ENCODE measurements at regions not wholly inside any gene's neighbourhood (a gene's known extent, or its start where the extent isn't known, plus 50 kb on each side); places are given as distances from the start of the nearest gene placed in this dataset.

DNA sequence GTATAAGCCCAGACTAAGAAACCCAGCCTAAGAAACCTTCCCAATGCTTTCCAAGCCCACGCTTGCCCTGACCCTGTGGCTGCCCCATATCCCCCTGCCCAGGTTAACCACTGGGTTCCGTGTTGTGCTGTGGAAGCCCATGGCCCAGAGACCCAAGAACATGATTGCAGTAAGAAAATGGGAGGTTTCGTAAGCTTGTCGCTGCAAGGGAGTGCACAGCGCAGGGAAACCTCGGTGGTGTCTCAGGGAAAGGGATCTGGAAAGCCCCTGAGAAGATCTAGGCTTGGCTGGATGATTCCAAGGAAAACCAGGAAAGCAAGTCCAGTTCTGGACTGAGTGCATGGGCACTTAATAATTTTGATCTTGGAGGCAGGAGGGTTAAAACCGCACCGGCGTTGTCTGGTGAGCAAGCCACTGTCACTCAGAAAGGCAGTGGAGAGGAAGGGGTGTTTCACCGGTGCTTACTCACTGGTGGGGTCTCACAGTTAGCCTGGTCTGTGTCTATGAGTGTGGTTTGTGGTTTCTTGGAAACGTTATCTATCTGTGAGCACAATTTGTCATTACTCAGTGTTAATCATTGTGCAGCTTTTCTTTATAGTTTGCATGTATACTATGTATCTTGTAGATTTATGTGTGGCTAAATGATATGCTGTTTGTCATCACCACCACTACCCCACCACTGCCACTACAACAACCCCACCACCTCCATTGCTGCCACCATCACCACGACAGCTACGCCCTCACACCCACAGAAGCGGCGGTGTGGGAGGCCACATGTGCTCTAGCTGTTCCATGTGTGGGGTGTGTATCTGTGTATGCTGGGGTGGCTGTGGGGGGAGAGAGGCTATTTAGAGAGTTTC, 53.3 kb upstream of the PRDM11 start:
- DNase-seq: no peak

DNA sequence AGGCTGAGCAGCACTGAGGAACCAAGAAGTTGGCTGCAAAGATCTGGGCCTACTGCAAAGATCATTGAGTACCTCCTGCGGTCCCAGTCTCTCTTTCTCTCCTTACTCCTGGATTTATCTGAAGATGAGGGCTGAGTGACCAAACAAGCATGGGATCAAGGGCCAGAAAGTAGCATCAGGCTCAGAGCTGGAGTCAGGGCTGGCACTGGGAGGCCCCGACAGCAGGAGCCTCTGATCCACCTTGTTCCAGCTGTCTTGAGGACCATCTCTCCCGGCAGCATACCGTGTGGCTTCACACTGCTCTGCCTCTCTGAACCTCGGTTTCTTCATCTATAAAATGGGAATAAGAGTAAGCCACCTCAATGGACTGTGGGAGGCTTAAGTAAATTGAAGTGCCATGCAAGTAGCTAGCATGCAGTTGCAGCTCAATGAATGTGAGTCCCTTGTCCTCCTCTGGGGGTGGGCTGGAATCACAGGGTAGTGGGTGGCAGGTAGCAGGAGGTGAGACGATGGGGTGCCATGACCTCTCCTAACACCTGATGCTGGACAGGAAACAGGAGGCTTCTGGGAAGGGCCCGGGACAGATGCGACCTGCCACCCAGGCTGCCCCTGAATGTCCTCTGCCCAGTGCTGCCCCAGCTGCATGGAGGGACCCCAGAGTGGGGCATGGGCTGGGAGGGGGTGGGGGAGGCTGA, 52.5 kb upstream of the PRDM11 start:
- DNase-seq: no peak

GRCh38 chr11:45094958-45095690, 51.3 kb upstream of the PRDM11 start:
- DNase-seq: no peak

GRCh38 chr11:45095691-45096010, 50.8 kb upstream of the PRDM11 start:
- no peak for DNase-seq

GRCh38 chr11:45096636-45097035, 49.8 kb upstream of the PRDM11 start:
- DNase-seq: no peak
